Astrocyte (in vitro differentiated cells and primary cell): ENCODE measurements at regions not wholly inside any gene's neighbourhood (a gene's known extent, or its start where the extent isn't known, plus 50 kb on each side); places are given as distances from the start of the nearest gene placed in this dataset.

Experiments
- EZH2 ChIP-seq: IDR thresholded peaks from 2 replicates; pipeline ENCODE4 v1.6.1; 2012; ENCODE audit warnings: mild to moderate bottlenecking, low read length, inconsistent platforms; ENCODE audit not compliant: insufficient read depth
- TF ChIP-seq, protein P1 (sequence below): IDR thresholded peaks from 2 replicates; pipeline ENCODE4 v1.5.1; 2011; ENCODE audit warnings: low read depth, mild to moderate bottlenecking, inconsistent platforms, low read length, moderate library complexity; ENCODE audit not compliant: insufficient read depth

DNA sequence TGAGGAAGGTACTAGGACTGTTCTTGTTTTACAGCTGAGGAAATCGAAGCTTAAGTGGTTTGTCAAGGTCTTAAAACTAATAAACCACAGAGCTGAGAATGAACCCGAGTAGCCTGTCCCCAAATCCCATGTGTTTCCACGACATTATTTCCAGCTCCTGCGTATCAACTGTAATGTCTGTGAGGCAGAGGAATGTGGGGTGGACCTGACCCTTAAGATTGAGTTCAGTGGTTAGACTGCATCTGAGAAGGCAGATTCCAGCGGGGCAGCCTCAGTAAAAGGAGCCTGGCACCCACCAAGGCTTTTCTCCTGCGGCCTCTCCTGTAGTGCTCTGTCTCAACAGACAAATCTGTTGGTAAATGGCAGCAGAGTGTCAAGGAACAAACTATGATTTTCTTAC is 81.9 kb upstream of the TMEM178A start:
- TF ChIP-seq, protein P1, sequence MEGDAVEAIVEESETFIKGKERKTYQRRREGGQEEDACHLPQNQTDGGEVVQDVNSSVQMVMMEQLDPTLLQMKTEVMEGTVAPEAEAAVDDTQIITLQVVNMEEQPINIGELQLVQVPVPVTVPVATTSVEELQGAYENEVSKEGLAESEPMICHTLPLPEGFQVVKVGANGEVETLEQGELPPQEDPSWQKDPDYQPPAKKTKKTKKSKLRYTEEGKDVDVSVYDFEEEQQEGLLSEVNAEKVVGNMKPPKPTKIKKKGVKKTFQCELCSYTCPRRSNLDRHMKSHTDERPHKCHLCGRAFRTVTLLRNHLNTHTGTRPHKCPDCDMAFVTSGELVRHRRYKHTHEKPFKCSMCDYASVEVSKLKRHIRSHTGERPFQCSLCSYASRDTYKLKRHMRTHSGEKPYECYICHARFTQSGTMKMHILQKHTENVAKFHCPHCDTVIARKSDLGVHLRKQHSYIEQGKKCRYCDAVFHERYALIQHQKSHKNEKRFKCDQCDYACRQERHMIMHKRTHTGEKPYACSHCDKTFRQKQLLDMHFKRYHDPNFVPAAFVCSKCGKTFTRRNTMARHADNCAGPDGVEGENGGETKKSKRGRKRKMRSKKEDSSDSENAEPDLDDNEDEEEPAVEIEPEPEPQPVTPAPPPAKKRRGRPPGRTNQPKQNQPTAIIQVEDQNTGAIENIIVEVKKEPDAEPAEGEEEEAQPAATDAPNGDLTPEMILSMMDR = no peak
- no peak for TF ChIP-seq EZH2
